A549 (cell line): ENCODE measurements at regions not wholly inside any gene's neighbourhood (a gene's known extent, or its start where the extent isn't known, plus 50 kb on each side); places are given as distances from the start of the nearest gene placed in this dataset.

ENCODE experiments used
- ATAC-seq, 2 experiments: fragments of 200-7000 bp in 1 of 2; fragments of >200 bp in 1 of 2; cut with Nextera tagmentation in 1 of 2; cut with Tn5 transposase in 1 of 2; 3 replicates each; pipeline versions ENCODE4 v1.8.0 to v1.9.1; 2018 to 2020; ENCODE audit warnings: mild to moderate bottlenecking in 1 of 2, moderate library complexity in 1 of 2
- CTCF ChIA-PET: fragments of 300-600 bp; sonication (Branson Sonifier 250); formaldehyde crosslinking; extraction: SDS; loops from one replicate; lab custom pipeline; 2021; ENCODE audit warnings: antibody characterized with exemption, inconsistent platforms; lab: Yijun Ruan, JAX
- POLR2A ChIA-PET: fragments of 350-600 bp; formaldehyde crosslinking; extraction: SDS; loops from one replicate; lab custom pipeline; 2021; ENCODE audit warnings: antibody characterized with exemption, inconsistent platforms; lab: Yijun Ruan, JAX
- DNase-seq, 2 experiments: peaks; one replicate each; pipeline versions ENCODE4 v3.0.0 to v3.0.0-alpha.2; 2011 to 2016; ENCODE audit warnings: low read depth in 1 of 2, low spot score in 1 of 2
- FAIRE-seq: peaks from 2 replicates; lab custom pipeline; 2011; peaks lifted over from hg19 to GRCh38; lab: Jason Lieb, UNC
- H3K27ac ChIP-seq, 2 experiments: fragments of >200 bp; sonication (Bioruptor Twin); formaldehyde crosslinking; 3 replicates each; pipeline ENCODE4 v1.5.1; 2016 to 2017
- H3K4me1 ChIP-seq: fragments of >200 bp; sonication (Bioruptor Twin); formaldehyde crosslinking; 3 replicates; pipeline ENCODE4 v1.6.1; 2016
- H3K4me2 ChIP-seq: fragments of >200 bp; sonication (Bioruptor Twin); formaldehyde crosslinking; 3 replicates; pipeline ENCODE4 v1.6.1; 2016
- H3K4me3 ChIP-seq: fragments of >200 bp; sonication (Bioruptor Twin); formaldehyde crosslinking; 3 replicates; pipeline ENCODE4 v1.5.1; 2016
- H3K9me3 ChIP-seq: fragments of >200 bp; sonication (Bioruptor Twin); formaldehyde crosslinking; 3 replicates; pipeline ENCODE4 v1.6.1; 2016
- BHLHE40 ChIP-seq: IDR thresholded peaks from 2 replicates; pipeline ENCODE4 v1.6.1; 2012; ENCODE audit warnings: low read depth, low read length, inconsistent platforms
- CBX2 ChIP-seq: fragments of 200-600 bp; sonication (generic); IDR thresholded peaks from 2 replicates; pipeline ENCODE4 v1.6.1; 2016; ENCODE audit warnings: low read depth, mild to moderate bottlenecking, borderline replicate concordance
- CHD2 ChIP-seq: fragments of 150-350 bp; IDR thresholded peaks from 2 replicates; pipeline ENCODE4 v1.6.1; 2014; ENCODE audit warnings: low read length; ENCODE audit not compliant: partially characterized antibody
- CTCF ChIP-seq: fragments of >200 bp; sonication (Bioruptor Twin); formaldehyde crosslinking; IDR thresholded peaks from 3 replicates; pipeline ENCODE4 v1.5.1; 2016
- EHMT2 ChIP-seq: fragments of 200-600 bp; sonication (generic); IDR thresholded peaks from 2 replicates; pipeline ENCODE4 v1.6.1; 2016; ENCODE audit warnings: antibody characterized with exemption, low read depth, mild to moderate bottlenecking, moderate library complexity
- EP300 ChIP-seq, 2 experiments: fragments of >200 bp; sonication (Bioruptor Twin); formaldehyde crosslinking; IDR thresholded peaks; 2 replicates in 1 of 2; 3 replicates in 1 of 2; pipeline ENCODE4 v1.6.1; 2016 to 2017
- ESRRA ChIP-seq: fragments of 150-350 bp; IDR thresholded peaks from 2 replicates; pipeline ENCODE4 v1.6.1; 2014; ENCODE audit warnings: mild to moderate bottlenecking, low read length, borderline replicate concordance
- GATA3 ChIP-seq: IDR thresholded peaks from 2 replicates; pipeline ENCODE4 v1.6.1; 2012; ENCODE audit warnings: borderline replicate concordance
- HDAC2 ChIP-seq: fragments of 200-600 bp; sonication (generic); IDR thresholded peaks from 2 replicates; pipeline ENCODE4 v1.6.1; 2016
- HOXA7 ChIP-seq: fragments of 250-450 bp; sonication (Bioruptor Pico); IDR thresholded peaks from 2 replicates; pipeline ENCODE4 v1.5.0; 2020; ENCODE audit warnings: mild to moderate bottlenecking, moderate library complexity
- HOXB5 ChIP-seq: fragments of 250-450 bp; sonication (Bioruptor Pico); IDR thresholded peaks from 2 replicates; pipeline ENCODE4 v1.5.0; 2020; ENCODE audit warnings: mild to moderate bottlenecking, moderate library complexity
- JUNB ChIP-seq: fragments of >200 bp; sonication (Bioruptor Twin); formaldehyde crosslinking; IDR thresholded peaks from 2 replicates; pipeline ENCODE4 v1.6.1; 2016
- KDM1A ChIP-seq: fragments of 200-600 bp; sonication (generic); IDR thresholded peaks from 2 replicates; pipeline ENCODE4 v1.6.1; 2016; ENCODE audit warnings: low read depth, mild to moderate bottlenecking
- MAFK ChIP-seq: fragments of 450-650 bp; IDR thresholded peaks from 2 replicates; pipeline ENCODE4 v1.6.1; 2014; ENCODE audit not compliant: partially characterized antibody
- MAZ ChIP-seq: fragments of 150-350 bp; IDR thresholded peaks from 2 replicates; pipeline ENCODE4 v1.6.1; 2014; ENCODE audit warnings: antibody characterized with exemption, low read depth, low read length, borderline replicate concordance
- MYC ChIP-seq: IDR thresholded peaks from 2 replicates; pipeline ENCODE4 v1.6.1; 2012; ENCODE audit warnings: mild to moderate bottlenecking, inconsistent platforms, low read length, improper control_type of control experiment, borderline replicate concordance
- NPAS2 ChIP-seq: fragments of 250-450 bp; sonication (Bioruptor Pico); IDR thresholded peaks from 2 replicates; pipeline ENCODE4 v1.8.0; 2022; ENCODE audit warnings: mild to moderate bottlenecking, moderate library complexity, borderline replicate concordance
- POLR2A ChIP-seq: IDR thresholded peaks from 2 replicates; pipeline ENCODE4 v1.6.1; 2012; ENCODE audit warnings: mild to moderate bottlenecking, low read length
- RAD21 ChIP-seq, 2 experiments: fragments of >200 bp in 1 of 2; sonication (Bioruptor Twin) in 1 of 2; formaldehyde crosslinking in 1 of 2; IDR thresholded peaks in 1 of 2; conservative IDR thresholded peaks in 1 of 2; 2 replicates in 1 of 2; 3 replicates in 1 of 2; pipeline ENCODE4 v1.6.1; 2012 to 2018; ENCODE audit warnings: inconsistent platforms in 1 of 2
- RARB ChIP-seq: fragments of 250-450 bp; sonication (Bioruptor Pico); IDR thresholded peaks from 2 replicates; pipeline ENCODE4 v1.8.0; 2021; ENCODE audit warnings: mild to moderate bottlenecking, moderate library complexity
- RCOR1 ChIP-seq: fragments of 150-350 bp; IDR thresholded peaks from 2 replicates; pipeline ENCODE4 v1.6.1; 2014; ENCODE audit warnings: antibody characterized with exemption, low read length, low read depth
- SMC3 ChIP-seq: fragments of >200 bp; sonication (Bioruptor Twin); formaldehyde crosslinking; IDR thresholded peaks from 3 replicates; pipeline ENCODE4 v1.6.1; 2018; ENCODE audit warnings: inconsistent platforms
- ZC3H11A ChIP-seq: fragments of 450-650 bp; IDR thresholded peaks from 2 replicates; pipeline ENCODE4 v1.6.1; 2014; ENCODE audit warnings: antibody characterized with exemption, mild to moderate bottlenecking
- ZFP36 ChIP-seq: fragments of 450-650 bp; IDR thresholded peaks from 2 replicates; pipeline ENCODE4 v1.6.1; 2014; ENCODE audit warnings: borderline replicate concordance; ENCODE audit not compliant: partially characterized antibody
- ZNF302 ChIP-seq: fragments of 250-450 bp; sonication (Bioruptor Pico); IDR thresholded peaks from 2 replicates; pipeline ENCODE4 v1.9.0; 2021; ENCODE audit warnings: inconsistent platforms, mild to moderate bottlenecking, moderate library complexity
- WGBS: methylation state at CpG from one replicate; pipeline ENCODE4 v1.1.6; 2017; ENCODE audit errors: missing lambda C conversion rate; 5-methylcytosine and 5-hydroxymethylcytosine counted together
- TF ChIP-seq, protein P1 (sequence below): fragments of >200 bp; sonication (Bioruptor Twin); formaldehyde crosslinking; IDR thresholded peaks from 3 replicates; pipeline ENCODE4 v1.6.1; 2016
- TF ChIP-seq, protein P2 (sequence below): fragments of 250-450 bp; sonication (Bioruptor Pico); IDR thresholded peaks from 2 replicates; pipeline ENCODE4 v1.5.0; 2021; ENCODE audit warnings: mild to moderate bottlenecking, moderate library complexity, borderline replicate concordance

- Histone ChIP-seq H3K4me1 (no peaks in the 10 kb centered on the region), H3K4me3 (no peak overlapping the region), H3K27ac (no peak overlapping the region), H3K4me2 (no peak overlapping the region), H3K9me3 (no peaks in the 10 kb centered on the region)
- 10% methylated on average over 2 of the region's 2 CpGs for WGBS
- ChIA-PET CTCF (interaction anchor here (0.5 to 3.6 kb wide), 10 partner anchors 9 to 1126 kb away, joined by 3 to 14 read pairs (median 4); no protein-coding TSS in a partner anchor), POLR2A (interaction anchor here (0.5 kb wide), 1 partner anchor 237 kb away, joined by 4 read pairs; no protein-coding TSS in a partner anchor)
- TF ChIP-seq JUNB, result no peak
- TF ChIP-seq ZC3H11A, result no peak
- peak; percentile 71 for TF ChIP-seq SMC3
- peak; percentile 60 for TF ChIP-seq CTCF
- TF ChIP-seq EP300 (IDR thresholded peaks at IDR 0.05), result no peak
- TF ChIP-seq RAD21 (conservative IDR thresholded peaks at IDR 0.05 in 1 of 2, IDR thresholded peaks at IDR 0.05 in 1 of 2), result peak; percentile 76 to 84
- ATAC-seq (peak; percentile 71 to 79; a peak in 3 of 6 replicates), DNase-seq (peak; percentile 8 to 41), FAIRE-seq (no peak)
Observed at GRCh38 chr6:128731249-128732165, 151.4 kb upstream of the LAMA2 start.

GRCh38 chr6:128727500-128727899 is 155.4 kb upstream of the LAMA2 start:
- DNase-seq (no peak), FAIRE-seq (no peak), ATAC-seq (no peak)
- Histone ChIP-seq H3K4me1 (no peaks in the 10 kb centered on the region), H3K4me2 (no peak overlapping the region), H3K9me3 (no peaks in the 10 kb centered on the region), H3K27ac (no peak overlapping the region), H3K4me3 (no peak overlapping the region)
- WGBS, result 10% methylated on average over 2 of the region's 2 CpGs
- POLR2A ChIA-PET, result no interaction called here
- TF ChIP-seq HDAC2 (no peak), MAFK (no peak), RARB (no peak), KDM1A (no peak), POLR2A (no peak), CHD2 (no peak), GATA3 (no peak)
- TF ChIP-seq, protein P1, sequence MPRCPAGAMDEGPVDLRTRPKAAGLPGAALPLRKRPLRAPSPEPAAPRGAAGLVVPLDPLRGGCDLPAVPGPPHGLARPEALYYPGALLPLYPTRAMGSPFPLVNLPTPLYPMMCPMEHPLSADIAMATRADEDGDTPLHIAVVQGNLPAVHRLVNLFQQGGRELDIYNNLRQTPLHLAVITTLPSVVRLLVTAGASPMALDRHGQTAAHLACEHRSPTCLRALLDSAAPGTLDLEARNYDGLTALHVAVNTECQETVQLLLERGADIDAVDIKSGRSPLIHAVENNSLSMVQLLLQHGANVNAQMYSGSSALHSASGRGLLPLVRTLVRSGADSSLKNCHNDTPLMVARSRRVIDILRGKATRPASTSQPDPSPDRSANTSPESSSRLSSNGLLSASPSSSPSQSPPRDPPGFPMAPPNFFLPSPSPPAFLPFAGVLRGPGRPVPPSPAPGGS, result no peak
- CTCF ChIA-PET, result no interaction called here

DNA sequence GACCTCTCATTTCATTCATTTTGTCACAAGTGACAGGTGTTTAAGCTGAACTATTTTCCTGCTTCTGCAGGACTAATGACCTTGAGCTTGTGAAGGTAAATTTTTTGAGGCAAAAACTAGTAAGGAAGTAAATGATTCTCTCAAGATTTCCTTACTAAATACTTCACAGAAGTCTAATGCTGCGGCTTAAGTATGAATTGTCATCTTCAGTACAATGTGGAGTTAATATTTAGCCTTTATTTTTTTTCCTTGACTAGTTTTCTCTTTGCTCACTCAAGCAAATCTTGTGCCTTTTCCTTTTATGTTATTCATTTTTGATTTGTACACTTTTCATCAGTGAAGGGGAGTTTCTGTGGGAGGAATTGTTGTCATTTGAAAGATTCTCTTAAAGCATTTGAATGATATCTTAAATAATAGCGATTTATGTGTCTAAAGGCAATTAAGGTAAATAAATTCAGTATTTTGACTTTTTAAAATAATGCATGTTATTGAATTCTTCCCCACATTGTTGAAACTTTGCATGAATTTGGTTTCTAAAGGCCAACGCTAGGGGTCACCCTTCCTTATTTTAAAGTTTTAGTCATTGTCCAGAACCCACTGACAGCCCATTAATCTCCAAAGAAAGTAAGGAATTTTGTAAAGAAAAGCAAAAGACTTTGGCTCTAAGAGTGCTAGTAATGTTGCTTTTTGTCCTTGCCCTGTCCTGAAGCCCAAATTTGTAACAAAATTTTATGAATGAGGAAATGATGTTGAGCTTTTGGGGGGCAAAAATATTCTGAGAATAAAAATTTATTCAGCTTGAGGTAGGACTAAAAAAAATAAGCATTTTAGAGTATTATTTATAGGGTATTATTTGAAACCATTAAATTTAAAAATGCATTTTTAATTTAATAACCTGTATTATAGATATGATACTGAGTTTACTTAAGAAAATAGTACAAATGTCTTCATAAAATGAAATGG is 157.4 kb upstream of the LAMA2 start:
- no peak for FAIRE-seq
- TF ChIP-seq MAFK (no peak), ZFP36 (no peak), RCOR1 (no peak), HOXA7 (CRISPR knock-in tag) (no peak), MYC (no peak), NPAS2 (CRISPR knock-in tag) (no peak), RARB (no peak), MAZ (no peak), ESRRA (no peak), HOXB5 (CRISPR knock-in tag) (peak; percentile 87; the same call in 1 of the 2 replicates), ZNF302 (CRISPR knock-in tag) (no peak), CBX2 (no peak), BHLHE40 (no peak), EHMT2 (no peak)
- TF ChIP-seq, protein P2, sequence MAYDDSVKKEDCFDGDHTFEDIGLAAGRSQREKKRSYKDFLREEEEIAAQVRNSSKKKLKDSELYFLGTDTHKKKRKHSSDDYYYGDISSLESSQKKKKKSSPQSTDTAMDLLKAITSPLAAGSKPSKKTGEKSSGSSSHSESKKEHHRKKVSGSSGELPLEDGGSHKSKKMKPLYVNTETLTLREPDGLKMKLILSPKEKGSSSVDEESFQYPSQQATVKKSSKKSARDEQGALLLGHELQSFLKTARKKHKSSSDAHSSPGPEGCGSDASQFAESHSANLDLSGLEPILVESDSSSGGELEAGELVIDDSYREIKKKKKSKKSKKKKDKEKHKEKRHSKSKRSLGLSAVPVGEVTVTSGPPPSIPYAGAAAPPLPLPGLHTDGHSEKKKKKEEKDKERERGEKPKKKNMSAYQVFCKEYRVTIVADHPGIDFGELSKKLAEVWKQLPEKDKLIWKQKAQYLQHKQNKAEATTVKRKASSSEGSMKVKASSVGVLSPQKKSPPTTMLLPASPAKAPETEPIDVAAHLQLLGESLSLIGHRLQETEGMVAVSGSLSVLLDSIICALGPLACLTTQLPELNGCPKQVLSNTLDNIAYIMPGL (CRISPR knock-in tag), result no peak

More for the DNA sequence above, 157.4 kb upstream of the LAMA2 start:
- no peak overlapping the region for H3K4me3 ChIP-seq
- H3K4me1 ChIP-seq, result no peaks in the 10 kb centered on the region
- no peak overlapping the region for H3K4me2 ChIP-seq
- ATAC-seq (peak in 1 of 2 experiments; percentile 52; a peak in 2 of 6 replicates), DNase-seq (peak; percentile 2 to 13)
- ChIA-PET POLR2A (no interaction called here), CTCF (interaction anchor here (0.7 to 1.1 kb wide), 3 partner anchors 9 to 205 kb away, joined by 3 read pairs; partner anchors contain the start of gene PTPRK)
- no peaks in the 10 kb centered on the region for H3K9me3 ChIP-seq
- no peak overlapping the region for H3K27ac ChIP-seq
- WGBS, result 4% methylated on average over 3 of the region's 3 CpGs
